Heart right ventricle (tissue), 16 donors: ENCODE measurements at regions not wholly inside any gene's neighbourhood (a gene's known extent, or its start where the extent isn't known, plus 50 kb on each side); places are given as distances from the start of the nearest gene placed in this dataset.
"Not testable (repeated sequence)": the region's sequence is repeated elsewhere in the genome, so short reads cannot be mapped to it uniquely, and the experiment has no call there.

Source experiments
- ATAC-seq, 8 donors: fragments of 200-7000 bp; cut with Tn5 transposase; one replicate each; pipeline ENCODE4 v1.9.1; 2020; ENCODE audit warnings: mild to moderate bottlenecking in 8 of 8, moderate library complexity in 8 of 8, moderate number of reproducible peaks in 1 of 8
- DNase-seq, 2 donors: peaks; one replicate each; pipeline ENCODE4 v3.0.0-alpha.2; 2020
- H3K27ac ChIP-seq, 10 donors: fragments of 200-600 bp; sonication (generic) in 2 of 10; one replicate each; pipeline versions ENCODE4 v1.5.0 to v1.8.0; 2020 to 2022; ENCODE audit warnings: mild to moderate bottlenecking in 3 of 10
- H3K27me3 ChIP-seq, 7 donors: fragments of 200-600 bp; one replicate each; pipeline ENCODE4 v1.8.0; 2021 to 2022; ENCODE audit warnings: mild to moderate bottlenecking in 2 of 7
- H3K36me3 ChIP-seq, 9 donors: fragments of 200-600 bp; sonication (generic) in 1 of 9; one replicate each; pipeline versions ENCODE4 v1.5.0 to v1.8.0; 2020 to 2022; ENCODE audit warnings: mild to moderate bottlenecking in 2 of 9
- H3K4me1 ChIP-seq, 9 donors: fragments of 200-600 bp; sonication (generic) in 1 of 9; one replicate each; pipeline versions ENCODE4 v1.5.0 to v1.8.0; 2020 to 2022; ENCODE audit warnings: mild to moderate bottlenecking in 4 of 9
- H3K4me3 ChIP-seq, 10 donors: fragments of 200-600 bp; sonication (generic) in 2 of 10; one replicate each; pipeline versions ENCODE4 v1.5.0 to v1.8.0; 2020 to 2022; ENCODE audit warnings: mild to moderate bottlenecking in 7 of 10, moderate library complexity in 2 of 10
- H3K9me3 ChIP-seq, 11 donors: fragments of 200-600 bp in 10 of 11; sonication (generic) in 2 of 11; one replicate each; pipeline versions ENCODE4 v1.5.0 to v1.8.0; 2013 to 2022; ENCODE audit warnings: mild to moderate bottlenecking in 2 of 11, control low read depth in 1 of 11, moderate library complexity in 1 of 11
- CTCF ChIP-seq, 9 donors: fragments of 200-600 bp; sonication (generic) in 2 of 9; IDR thresholded peaks; one replicate each; pipeline versions ENCODE4 v1.5.0 to v1.8.0; 2021 to 2022; ENCODE audit warnings: antibody characterized with exemption in 9 of 9, mild to moderate bottlenecking in 5 of 9, moderate library complexity in 1 of 9
- WGBS, 2 donors: extraction: QIAGEN DNeasy Blood & Tissue Kit; methylation state at CpG; one replicate each; pipeline ENCODE4 v1.1.7; 2013; ENCODE audit warnings: inconsistent platforms in 1 of 2; 5-methylcytosine and 5-hydroxymethylcytosine counted together
- intact Hi-C, 10 donors: fragments of 100-400 bp; cut with DNase I; formaldehyde crosslinking; loops; one replicate each; pipeline versions ENCODE4 v1.11.1 to v1.14.2; 2022
- donor health status: Arrhythmogenic right ventricular cardiomyopathy.
- donor health status: ischemic (EF 13 %, LVEDD 7.1; RV severe dilation, severe dysfunction).
- donor health status: healthy with polysubstance abuse.
- donor health status: DM: no; HTN: yes; CAD: no.
- donor health status: DM: no; HTN: no; CAD: no.
- donor health status: ischemic (EF 25% LVEDD 6.9; RV normal size, moderate dysfunction).
- donor health status: ischemic (EF 25% LVEDD 5.7; RV mildly dilated, moderate dysfunction).
- donor health status: healthy.
- donor health status: DM: yes; HTN: yes; CAD: no.
- donor health status: Ischemic cardiomyopathy.
- donor health status: ischemic (EF 35%, LVEDD 5.7; RV mildly dilated, moderate dysfunction).
- donor health status: nonischemic (EF 11% LVEDD 7.7; RV severe dilation, severe dysfunction).
- donor health status: DM: yes; HTN: yes; CAD: no.
- donor health status: PGD.
- donor health status: ischemic (EF 29% LVEDD 5.4; RV normal size, mild dysfunction).
- donor health status: nonischemic (EF 23%, LVEDD 6.1; RV moderate dilation, normal function).

GRCh38 chr16:51523400-51523799 lies 372.3 kb upstream of the SALL1 start:
- Histone ChIP-seq H3K9me3 (peaks cover 0 to 33% (median 0%) of the 10 kb centered on the region in 11 donors), H3K36me3 (no peaks in the 10 kb centered on the region), H3K4me1 (no peaks in the 10 kb centered on the region), H3K4me3 (no peak overlapping the region), H3K27ac (no peak overlapping the region), H3K27me3 (peaks cover 0 to 3% (median 0%) of the 10 kb centered on the region in 7 donors)
- intact Hi-C loops, result no loop called here
- 35 to 44% methylated on average over 3 of the region's 3 CpGs for WGBS, 2 donors
- TF ChIP-seq CTCF (IDR thresholded peaks at IDR 0.05), result no peak
- no peak for ATAC-seq
- no peak for DNase-seq

GRCh38 chr16:51522902-51523301 lies 371.8 kb upstream of the SALL1 start:
- DNase-seq, result no peak
- Histone ChIP-seq H3K4me1 (no peaks in the 10 kb centered on the region), H3K9me3 (peaks cover 0 to 30% (median 0%) of the 10 kb centered on the region in 11 donors), H3K27me3 (peaks cover 0 to 3% (median 0%) of the 10 kb centered on the region in 7 donors), H3K27ac (no peak overlapping the region), H3K36me3 (no peaks in the 10 kb centered on the region), H3K4me3 (no peak overlapping the region)
- TF ChIP-seq CTCF (IDR thresholded peaks at IDR 0.05), result no peak
- ATAC-seq, result no peak
- intact Hi-C loops, result no loop called here

- DNase-seq, H3K4me1 ChIP-seq, intact Hi-C loops, H3K4me3 ChIP-seq, H3K27me3 ChIP-seq, H3K36me3 ChIP-seq, ATAC-seq, H3K27ac ChIP-seq: not testable (repeated sequence)
- H3K9me3 ChIP-seq, result peaks cover 0 to 23% (median 0%) of the 10 kb centered on the region in 11 donors
- WGBS, 2 donors, result 62 to 63% methylated on average over 4 of the region's 4 CpGs
Observed at GRCh38 chr16:51516960-51517359, 365.9 kb upstream of the SALL1 start.

GRCh38 chr16:51510416-51510815 lies 359.3 kb upstream of the SALL1 start:
- Histone ChIP-seq H3K4me1 (no peaks in the 10 kb centered on the region), H3K36me3 (no peaks in the 10 kb centered on the region), H3K4me3 (no peak overlapping the region), H3K27ac (no peak overlapping the region), H3K27me3 (no peaks in the 10 kb centered on the region), H3K9me3 (peaks cover 0 to 29% (median 0%) of the 10 kb centered on the region in 11 donors)
- intact Hi-C loops, result no loop called here
- WGBS, 2 donors, result 72 to 80% methylated on average over 2 of the region's 2 CpGs
- TF ChIP-seq CTCF (IDR thresholded peaks at IDR 0.05), result no peak
- ATAC-seq (no peak), DNase-seq (no peak)

- H3K36me3 ChIP-seq, result no peaks in the 10 kb centered on the region
- WGBS, 2 donors, result 72 to 85% methylated on average over 1 of the region's 1 CpG
- H3K27me3 ChIP-seq, result no peaks in the 10 kb centered on the region
- peaks cover 0 to 29% (median 0%) of the 10 kb centered on the region in 11 donors for H3K9me3 ChIP-seq
- DNase-seq (no peak), ATAC-seq (no peak)
- intact Hi-C loops, result no loop called here
- H3K27ac ChIP-seq, result no peak overlapping the region
- no peak for TF ChIP-seq CTCF (IDR thresholded peaks at IDR 0.05)
- no peak overlapping the region for H3K4me3 ChIP-seq
- H3K4me1 ChIP-seq, result no peaks in the 10 kb centered on the region
Observed at GRCh38 chr16:51509336-51509735, 358.3 kb upstream of the SALL1 start.
